ENCODE measurements at regions not wholly inside any gene's neighbourhood (a gene's known extent, or its start where the extent isn't known, plus 50 kb on each side); places are given as distances from the start of the nearest gene placed in this dataset.

- TF ChIP-seq POLR2A (IDR thresholded peaks at IDR 0.05; ENCODE audit: low read depth) (no peak), CTCF (IDR thresholded peaks at IDR 0.05) (peak; percentile 59 to 86 (median 66)), EP300 (IDR thresholded peaks at IDR 0.05) (no peak)
- 48% methylated on average over 9 of the region's 9 CpGs for WGBS
- intact Hi-C loops (cut with DNase I) = loop anchor here (5.0 to 10.0 kb wide), 3 partner anchors 418 to 678 kb away; no protein-coding TSS in a partner anchor
- no peaks in the 10 kb centered on the region for H3K27me3 ChIP-seq
- no peaks in the 10 kb centered on the region for H3K36me3 ChIP-seq
- H3K4me1 ChIP-seq = peaks cover 0 to 19% (median 6%) of the 10 kb centered on the region in 4 donors
- DNase-seq (ENCODE audit: extremely low spot score) = no peak
- no peak overlapping the region for H3K4me3 ChIP-seq
- no peak overlapping the region for H3K27ac ChIP-seq (replicated peaks in 1 of 4)
- no peaks in the 10 kb centered on the region for H3K9me3 ChIP-seq
Measured at GRCh38 chr3:24680214-24680967, 185.7 kb upstream of the THRB start.

- H3K9me3 ChIP-seq = no peaks in the 10 kb centered on the region
- H3K27ac ChIP-seq (replicated peaks in 1 of 4) = no peak overlapping the region
- intact Hi-C loops (cut with DNase I) = loop anchor here (5.0 to 10.0 kb wide), 3 partner anchors 420 to 680 kb away; no protein-coding TSS in a partner anchor
- H3K36me3 ChIP-seq = no peaks in the 10 kb centered on the region
- TF ChIP-seq CTCF (IDR thresholded peaks at IDR 0.05) (no peak), POLR2AphosphoS5 (IDR thresholded peaks at IDR 0.05) (no peak), EP300 (IDR thresholded peaks at IDR 0.05) (no peak), POLR2A (IDR thresholded peaks at IDR 0.05; ENCODE audit: low read depth) (no peak)
- no peaks in the 10 kb centered on the region for H3K27me3 ChIP-seq
- WGBS = 84% methylated on average over 7 of the region's 7 CpGs
- peaks cover 0 to 19% (median 6%) of the 10 kb centered on the region in 4 donors for H3K4me1 ChIP-seq
- H3K4me3 ChIP-seq = no peak overlapping the region
- no peak for DNase-seq (ENCODE audit: extremely low spot score)
Measured at GRCh38 chr3:24682141-24682547, 187.5 kb upstream of the THRB start.

GRCh38 chr3:24683090-24683489, 188.4 kb upstream of the THRB start:
- Histone ChIP-seq H3K27me3 (no peaks in the 10 kb centered on the region), H3K36me3 (no peaks in the 10 kb centered on the region), H3K4me1 (peaks cover 0 to 18% (median 7%) of the 10 kb centered on the region in 4 donors), H3K27ac (replicated peaks in 1 of 4) (no peak overlapping the region), H3K9me3 (no peaks in the 10 kb centered on the region), H3K4me3 (no peak overlapping the region)
- no peak for DNase-seq (ENCODE audit: extremely low spot score)
- TF ChIP-seq POLR2AphosphoS5 (IDR thresholded peaks at IDR 0.05) (no peak), EP300 (IDR thresholded peaks at IDR 0.05) (no peak), CTCF (IDR thresholded peaks at IDR 0.05) (no peak), POLR2A (IDR thresholded peaks at IDR 0.05; ENCODE audit: low read depth) (no peak)
- intact Hi-C loops (cut with DNase I) = loop anchor here (5.0 to 10.0 kb wide), 3 partner anchors 421 to 681 kb away; no protein-coding TSS in a partner anchor
- WGBS = 92% methylated on average over 5 of the region's 5 CpGs

GRCh38 chr3:24683633-24684384, 189.2 kb upstream of the THRB start:
- DNase-seq (ENCODE audit: extremely low spot score) = no peak
- H3K27ac ChIP-seq (replicated peaks in 1 of 4) = no peak overlapping the region
- H3K4me1 ChIP-seq = peaks cover 0 to 20% (median 12%) of the 10 kb centered on the region in 4 donors
- no peaks in the 10 kb centered on the region for H3K36me3 ChIP-seq
- H3K9me3 ChIP-seq = no peaks in the 10 kb centered on the region
- TF ChIP-seq CTCF (IDR thresholded peaks at IDR 0.05) (peak; percentile 68 to 82 (median 72)), EP300 (IDR thresholded peaks at IDR 0.05) (no peak)
- peak overlapping the region in 1 of 4 donors; percentile 5 for H3K4me3 ChIP-seq
- WGBS = 28% methylated on average over 6 of the region's 6 CpGs
- H3K27me3 ChIP-seq = no peaks in the 10 kb centered on the region
- intact Hi-C loops (cut with DNase I) = loop anchor here (5.0 to 10.0 kb wide), 3 partner anchors 422 to 682 kb away; no protein-coding TSS in a partner anchor

Measured in esophagus muscularis mucosa (tissue), 4 donors.